ENCODE measurements at regions not wholly inside any gene's neighbourhood (a gene's known extent, or its start where the extent isn't known, plus 50 kb on each side); places are given as distances from the start of the nearest gene placed in this dataset.

- Histone ChIP-seq H3K36me3 (ENCODE audit: insufficient read depth, low read length) (no peaks in the 10 kb centered on the region), H3K9me3 (ENCODE audit: low read length) (no peaks in the 10 kb centered on the region), H3K9ac (ENCODE audit: low read length) (no peak overlapping the region), H3K79me2 (replicated peaks; ENCODE audit: insufficient read depth, low read length) (no peaks in the 10 kb centered on the region), H4K20me1 (ENCODE audit: insufficient read depth) (no peaks in the 10 kb centered on the region), H3K4me3 (ENCODE audit: low read length) (no peak overlapping the region), H3K9me2 (ENCODE audit: insufficient read depth, low read length) (no peaks in the 10 kb centered on the region), H3K27me3 (ENCODE audit: insufficient read depth, low read depth, low read length) (no peaks in the 10 kb centered on the region), H2AFZ (ENCODE audit: low read depth, low read length) (no peak overlapping the region), H3K4me2 (ENCODE audit: low read length) (no peak overlapping the region), H3F3A (ENCODE audit: insufficient read depth, low read length, poor library complexity, severe bottlenecking) (no peaks in the 10 kb centered on the region), H3K27ac (ENCODE audit: low read length) (no peak overlapping the region)
- TF ChIP-seq EZH2 (IDR thresholded peaks at IDR 0.05; ENCODE audit: borderline replicate concordance, insufficient read depth, low read length, poor library complexity, severe bottlenecking) (no peak), TAF1 (IDR thresholded peaks at IDR 0.05; ENCODE audit: low read depth) (no peak), CTCF (IDR thresholded peaks at IDR 0.05; ENCODE audit: poor library complexity, severe bottlenecking) (no peak)
Observed at GRCh38 chr1:222385262-222385661, 162.6 kb downstream of the HHIPL2 start.

- Histone ChIP-seq H3K27me3 (ENCODE audit: insufficient read depth, low read depth, low read length) (no peaks in the 10 kb centered on the region), H3K79me2 (replicated peaks; ENCODE audit: insufficient read depth, low read length) (no peaks in the 10 kb centered on the region), H3K4me3 (ENCODE audit: low read length) (no peak overlapping the region), H3K9me2 (ENCODE audit: insufficient read depth, low read length) (no peaks in the 10 kb centered on the region), H3F3A (ENCODE audit: insufficient read depth, low read length, poor library complexity, severe bottlenecking) (no peaks in the 10 kb centered on the region), H3K9me3 (ENCODE audit: low read length) (no peaks in the 10 kb centered on the region), H3K9ac (ENCODE audit: low read length) (no peak overlapping the region), H3K4me2 (ENCODE audit: low read length) (no peak overlapping the region), H2AFZ (ENCODE audit: low read depth, low read length) (no peak overlapping the region), H3K27ac (ENCODE audit: low read length) (no peak overlapping the region), H4K20me1 (ENCODE audit: insufficient read depth) (no peaks in the 10 kb centered on the region), H3K36me3 (ENCODE audit: insufficient read depth, low read length) (no peaks in the 10 kb centered on the region)
- TF ChIP-seq POLR2AphosphoS5 (IDR thresholded peaks at IDR 0.05) (no peak), MXI1 (conservative IDR thresholded peaks at IDR 0.05; ENCODE audit: poor library complexity, severe bottlenecking) (no peak), SMC3 (conservative IDR thresholded peaks at IDR 0.05; ENCODE audit: poor library complexity) (no peak), REST (IDR thresholded peaks at IDR 0.05; ENCODE audit: borderline replicate concordance) (no peak), RAD21 (conservative IDR thresholded peaks at IDR 0.05) (no peak), TAF1 (IDR thresholded peaks at IDR 0.05; ENCODE audit: low read depth) (no peak), EP300 (conservative IDR thresholded peaks at IDR 0.05; ENCODE audit: poor library complexity, severe bottlenecking) (no peak), CTCF (IDR thresholded peaks at IDR 0.05; ENCODE audit: poor library complexity, severe bottlenecking) (no peak), EZH2 (IDR thresholded peaks at IDR 0.05; ENCODE audit: borderline replicate concordance, insufficient read depth, low read length, poor library complexity, severe bottlenecking) (no peak)
Observed at GRCh38 chr1:222384531-222384930, 163.4 kb downstream of the HHIPL2 start.

All from neural cell (in vitro differentiated cells).